Stimulated activated CD4-positive, alpha-beta T cell treated with anti-CD3 and anti-CD28 coated beads, Interleukin-12 subunit alpha, Interleukin-12 subunit beta, amount 100 ng/mL, for 24 hours (primary cell): ENCODE measurements at regions not wholly inside any gene's neighbourhood (a gene's known extent, or its start where the extent isn't known, plus 50 kb on each side); places are given as distances from the start of the nearest gene placed in this dataset.
"Not testable (repeated sequence)": the region's sequence is repeated elsewhere in the genome, so short reads cannot be mapped to it uniquely, and the experiment has no call there.

Experiments used
- DNase-seq, 2 experiments: peaks; one replicate each; pipeline ENCODE4 v3.0.0-alpha.2; 2020; ENCODE audit warnings: low read depth in 2 of 2

GRCh38 chr17:62197156-62197555 lies 132.1 kb upstream of the MED13 start:
- DNase-seq = not testable (repeated sequence)

GRCh38 chr17:62196587-62196986 lies 131.5 kb upstream of the MED13 start:
- DNase-seq = not testable (repeated sequence)

DNA sequence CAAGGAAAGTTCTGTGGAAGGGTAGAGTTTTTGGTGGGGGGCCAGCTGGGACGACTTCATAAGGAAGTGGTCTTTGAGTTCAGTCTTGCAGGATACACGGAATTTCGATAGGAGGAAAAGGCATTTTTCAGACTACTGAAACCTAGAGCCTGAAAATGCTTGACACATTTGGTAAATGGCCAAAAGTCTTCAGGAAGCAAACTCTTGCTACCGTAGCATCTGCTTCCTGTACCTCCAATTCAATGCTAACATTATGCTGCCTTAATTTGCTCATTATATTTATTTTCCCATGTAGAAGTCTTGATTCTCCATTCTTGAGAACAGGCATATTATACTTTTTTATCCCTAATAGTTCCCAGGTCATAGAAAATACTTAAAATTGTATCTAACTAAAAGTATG lies 129.3 kb upstream of the MED13 start:
- DNase-seq = no peak

DNA sequence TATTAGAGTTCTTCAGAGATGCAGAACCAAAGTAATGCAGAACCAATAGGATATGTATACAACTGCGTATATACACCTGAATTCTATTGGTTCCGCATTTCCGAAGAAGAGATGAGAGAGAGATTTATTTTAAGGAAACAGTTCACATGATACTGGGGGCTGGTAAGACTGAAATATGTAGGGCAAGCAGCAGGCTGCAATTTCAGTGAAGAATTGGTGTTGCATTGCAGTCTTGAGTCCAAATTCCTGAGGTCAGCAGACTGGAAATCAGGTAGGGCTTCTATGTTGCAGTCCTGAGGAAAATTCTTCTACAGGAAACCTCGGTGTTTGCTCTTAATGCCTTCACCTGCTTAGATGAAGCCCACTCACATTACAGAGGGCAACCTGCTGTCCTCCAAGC lies 128.2 kb upstream of the MED13 start:
- DNase-seq = no peak

DNA sequence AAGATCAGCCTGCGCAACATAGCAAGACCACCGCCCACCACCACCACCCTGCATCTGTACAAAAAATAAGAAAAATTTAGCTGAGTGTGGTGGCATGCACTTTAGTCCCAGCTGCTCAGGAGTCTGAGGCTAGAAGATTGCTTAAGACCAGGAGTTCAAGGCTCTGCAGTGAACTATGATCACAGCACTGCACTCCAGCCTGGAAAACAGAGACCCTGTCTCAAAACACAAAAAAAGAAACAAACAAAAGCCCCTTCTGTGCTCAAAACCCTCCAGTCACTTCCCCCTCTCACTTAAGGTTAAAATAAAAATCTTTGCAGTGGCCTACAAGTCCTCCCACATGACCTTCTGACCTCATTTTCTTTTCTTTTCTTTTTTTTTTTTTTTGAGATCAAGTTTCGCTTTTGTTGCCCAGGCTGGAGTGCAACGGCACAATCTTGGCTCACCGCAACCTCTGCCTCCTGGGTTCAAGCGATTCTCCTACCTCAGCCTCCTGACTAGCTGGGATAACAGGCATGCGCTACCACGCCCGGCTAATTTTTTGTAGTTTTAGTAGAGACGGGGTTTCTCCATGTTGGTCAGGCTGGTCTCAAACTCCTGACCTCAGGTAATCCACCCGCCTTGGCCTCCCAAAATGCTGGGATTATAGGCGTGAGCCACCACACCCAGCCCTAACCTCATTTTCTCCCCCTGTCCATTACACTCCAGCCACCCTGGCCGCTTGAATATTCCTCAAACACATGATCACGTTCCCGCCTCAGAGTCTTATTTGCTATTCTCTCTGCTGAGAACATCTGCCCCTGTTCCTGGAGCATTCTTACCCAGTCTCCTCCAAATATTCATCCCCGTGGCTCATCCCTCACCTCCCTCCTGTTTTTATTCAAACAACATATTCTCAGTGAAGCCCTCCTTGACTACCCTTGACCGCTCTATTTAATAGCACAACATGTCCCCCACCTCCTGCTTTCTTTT lies 126.6 kb upstream of the MED13 start:
- no peak for DNase-seq

DNA sequence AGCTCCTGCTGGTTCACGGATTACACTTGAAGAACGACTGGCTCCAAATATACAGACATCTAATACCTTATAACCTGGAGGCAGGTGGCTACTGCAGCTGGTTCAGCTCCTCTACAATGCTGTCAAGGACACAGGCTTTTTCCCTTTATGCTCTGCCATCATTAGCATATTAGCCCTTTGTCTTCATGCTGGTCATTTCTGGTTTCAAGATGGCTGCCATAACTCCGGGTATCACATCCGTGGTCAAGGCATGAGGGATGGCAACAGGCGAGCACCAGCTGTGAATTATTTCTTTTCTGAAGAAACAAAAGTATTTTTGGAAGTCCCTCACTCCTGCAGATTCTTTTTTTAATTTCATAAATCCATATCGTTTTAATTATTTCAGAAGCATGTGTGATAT lies 124.3 kb upstream of the MED13 start:
- no peak for DNase-seq

DNA sequence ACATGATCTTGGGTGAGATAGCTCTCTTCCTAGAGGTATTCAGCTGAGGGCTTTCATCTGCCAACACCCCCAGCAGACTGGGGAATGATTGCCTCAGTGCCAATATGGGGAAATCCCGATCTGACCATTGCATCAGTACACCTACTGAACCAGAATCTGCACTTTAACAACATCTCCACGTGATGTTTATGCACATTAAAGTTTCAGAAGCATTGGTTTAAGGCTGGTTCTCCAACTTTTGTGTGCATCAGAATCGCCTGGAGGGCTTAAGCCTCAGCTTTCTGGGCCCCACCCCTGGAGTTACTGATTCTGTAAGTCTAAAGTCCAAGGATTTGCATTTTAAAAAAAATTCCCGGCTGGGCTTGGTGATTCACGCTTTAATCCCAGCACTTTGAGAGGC lies 123.6 kb upstream of the MED13 start:
- DNase-seq = no peak

DNA sequence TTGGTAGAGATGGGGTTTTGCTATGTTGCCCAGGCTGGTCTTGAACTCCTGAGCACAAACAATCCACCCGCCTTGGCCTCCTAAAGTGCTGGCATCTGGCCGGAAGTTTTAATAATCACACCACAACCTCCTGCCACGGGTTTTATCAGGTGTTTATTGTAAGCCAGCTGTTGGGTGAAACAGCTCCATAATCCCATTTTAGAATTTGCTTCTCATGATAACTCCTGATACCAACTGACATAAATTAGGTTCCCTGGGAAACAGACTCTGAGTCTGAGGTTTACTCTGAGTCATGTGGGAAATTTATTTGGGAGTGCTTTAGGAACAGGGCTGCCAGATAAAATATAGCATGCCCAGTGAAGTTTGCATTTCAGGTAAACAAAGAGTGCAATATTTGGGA lies 122.6 kb upstream of the MED13 start:
- no peak for DNase-seq

DNA sequence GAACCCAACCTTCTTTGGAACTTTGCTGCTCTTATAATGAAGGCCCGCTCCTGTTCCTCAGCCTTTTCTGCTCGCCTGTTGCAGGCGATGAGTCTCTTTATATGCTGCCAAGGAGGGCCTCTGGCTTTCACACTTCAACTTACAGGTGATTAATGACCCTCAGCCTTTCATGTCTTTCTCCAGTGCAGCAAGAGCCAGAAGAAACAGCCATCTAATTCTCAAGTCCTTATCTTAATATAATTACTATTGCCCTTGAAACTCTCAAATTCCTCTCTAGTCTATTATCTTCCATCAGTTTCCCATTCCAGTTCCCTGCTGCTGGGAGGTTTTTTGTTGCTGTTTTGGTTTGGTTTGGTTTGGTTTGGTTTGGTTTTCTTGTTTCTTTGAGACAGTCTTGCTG lies 121.8 kb upstream of the MED13 start:
- DNase-seq = no peak

- no peak for DNase-seq
Measured at GRCh38 chr17:62180772-62181171, 115.7 kb upstream of the MED13 start.

GRCh38 chr17:62179525-62180161 lies 114.6 kb upstream of the MED13 start:
- DNase-seq = no peak

- no peak for DNase-seq
Measured at GRCh38 chr17:62178579-62178978, 113.5 kb upstream of the MED13 start.

DNA sequence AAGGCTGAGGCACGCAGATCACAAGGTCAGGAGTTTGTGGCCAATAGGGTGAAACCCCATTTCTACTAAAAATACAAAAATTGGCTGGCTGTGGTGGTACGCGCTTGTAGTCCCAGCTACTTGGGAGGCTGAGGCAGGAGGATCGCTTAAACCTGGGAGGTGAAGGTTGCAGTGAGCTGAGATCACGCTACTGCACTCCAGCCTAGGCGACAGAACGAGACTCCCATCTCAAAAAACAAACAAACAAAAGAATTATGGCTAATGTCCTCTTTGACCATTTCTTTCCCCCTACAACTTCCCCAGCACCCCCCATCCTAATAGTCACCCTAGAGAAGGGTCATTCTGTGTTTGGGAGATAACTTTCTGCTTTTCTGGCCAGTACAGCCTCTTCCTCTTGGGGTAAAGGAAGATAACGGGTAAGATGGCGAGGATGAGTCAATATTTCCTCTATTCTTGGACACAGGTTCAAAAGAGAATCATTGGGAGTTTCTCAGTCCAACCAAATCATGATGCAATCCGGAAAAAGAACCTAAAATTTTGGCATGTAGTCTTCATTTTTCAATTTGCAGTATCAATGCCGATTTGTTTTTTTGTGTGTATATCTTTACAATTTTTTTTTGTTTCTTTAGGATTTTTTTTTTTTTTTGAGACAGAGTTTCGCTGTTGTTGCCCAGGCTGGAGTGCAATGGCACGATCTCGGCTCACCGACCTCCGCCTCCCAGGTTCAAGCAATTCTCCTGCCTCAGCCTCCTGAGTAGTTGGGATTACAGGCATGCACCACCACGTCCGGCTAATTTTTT lies 107.6 kb upstream of the MED13 start:
- no peak for DNase-seq

- no peak for DNase-seq
Measured at GRCh38 chr17:62167076-62167475, 102.0 kb upstream of the MED13 start.

DNA sequence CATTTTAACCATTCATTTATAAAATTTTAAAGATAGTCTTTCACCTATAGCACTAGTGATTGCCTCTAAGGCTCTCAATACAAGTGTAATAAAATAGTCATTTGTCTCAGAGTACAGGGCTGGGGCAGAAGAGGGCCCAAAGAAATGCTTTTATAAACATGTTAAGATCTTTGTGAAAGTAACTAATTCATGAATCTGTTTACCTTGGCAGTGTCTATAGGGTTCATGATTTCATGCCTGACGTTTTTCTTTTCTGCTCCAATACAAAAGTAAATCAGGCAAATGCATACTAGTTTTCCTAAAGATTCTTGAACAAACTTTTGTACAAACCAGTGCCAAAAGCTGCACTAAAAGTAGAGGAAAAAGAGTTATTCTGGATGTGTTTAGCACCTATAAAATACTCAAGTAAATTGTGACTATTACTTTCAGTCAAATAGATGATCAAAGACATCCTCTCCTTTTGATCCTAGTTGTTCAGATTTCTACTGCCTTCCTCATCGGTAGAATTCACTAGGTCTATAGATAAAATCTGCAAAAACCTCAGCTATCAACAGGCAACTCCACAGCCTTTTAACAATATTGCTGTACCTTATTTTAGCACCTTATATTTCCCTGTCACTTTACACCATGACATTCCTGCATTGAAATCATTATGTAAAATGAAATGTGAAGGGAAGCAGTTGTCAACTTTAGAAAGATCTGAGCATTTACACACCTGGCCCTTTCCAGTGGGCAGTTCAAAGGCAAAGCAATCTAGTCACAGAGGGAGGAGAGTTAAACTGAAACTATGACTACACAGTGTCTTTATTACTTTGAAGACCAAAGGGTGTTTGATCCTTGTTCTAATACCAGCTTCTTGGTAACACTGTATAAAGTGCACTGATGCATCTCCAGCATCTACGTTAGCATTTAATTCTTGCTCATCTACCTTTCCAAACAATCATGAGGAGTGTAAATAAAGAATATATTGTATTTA lies 100.0 kb upstream of the MED13 start:
- DNase-seq = no peak

- no peak for DNase-seq
Measured at GRCh38 chr17:62163847-62164246, 98.8 kb upstream of the MED13 start.

GRCh38 chr17:62162898-62163297 lies 97.8 kb upstream of the MED13 start:
- DNase-seq = no peak

- no peak for DNase-seq
Measured at GRCh38 chr17:62161405-62162148, 96.5 kb upstream of the MED13 start.

DNA sequence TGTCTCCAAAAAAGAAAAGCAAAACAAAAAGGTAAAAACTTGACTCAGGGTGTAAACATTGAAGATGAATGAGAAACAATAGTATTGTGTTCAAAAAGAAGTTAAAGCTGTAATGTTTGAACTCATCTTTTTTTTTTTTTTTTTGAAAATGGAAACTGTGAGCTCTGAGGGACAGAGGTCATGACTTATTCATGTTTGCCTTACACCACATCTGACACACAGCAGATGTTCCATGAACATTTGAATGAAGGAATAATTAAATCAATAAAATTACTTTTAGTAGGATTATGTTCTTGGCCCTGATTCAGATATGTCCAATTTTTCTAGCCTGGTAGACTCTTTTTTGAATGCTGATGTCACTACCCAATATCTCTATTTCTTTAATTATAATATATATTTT lies 95.7 kb upstream of the MED13 start:
- no peak for DNase-seq

DNA sequence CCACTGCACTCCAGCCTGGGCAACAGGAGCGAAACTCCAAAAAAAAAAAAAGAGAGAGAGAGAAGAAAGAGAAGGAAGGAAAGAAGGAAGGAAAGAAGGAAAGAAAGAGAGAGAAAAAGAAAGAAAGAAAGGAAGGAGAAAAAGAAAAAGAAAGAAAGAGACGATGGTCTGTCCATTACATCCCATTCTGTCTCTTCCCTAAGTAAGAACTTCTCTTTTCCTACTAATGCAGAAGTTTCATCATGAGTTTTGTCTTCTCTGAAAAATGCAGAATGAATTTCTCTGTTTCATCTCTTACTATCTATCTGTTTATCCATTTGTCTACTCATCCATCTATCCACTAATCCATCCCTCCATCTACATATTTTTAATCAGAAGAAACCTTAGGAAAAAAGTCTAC lies 94.9 kb upstream of the MED13 start:
- DNase-seq = no peak
